ENCODE measurements at regions not wholly inside any gene's neighbourhood (a gene's known extent, or its start where the extent isn't known, plus 50 kb on each side); places are given as distances from the start of the nearest gene placed in this dataset.

DNA sequence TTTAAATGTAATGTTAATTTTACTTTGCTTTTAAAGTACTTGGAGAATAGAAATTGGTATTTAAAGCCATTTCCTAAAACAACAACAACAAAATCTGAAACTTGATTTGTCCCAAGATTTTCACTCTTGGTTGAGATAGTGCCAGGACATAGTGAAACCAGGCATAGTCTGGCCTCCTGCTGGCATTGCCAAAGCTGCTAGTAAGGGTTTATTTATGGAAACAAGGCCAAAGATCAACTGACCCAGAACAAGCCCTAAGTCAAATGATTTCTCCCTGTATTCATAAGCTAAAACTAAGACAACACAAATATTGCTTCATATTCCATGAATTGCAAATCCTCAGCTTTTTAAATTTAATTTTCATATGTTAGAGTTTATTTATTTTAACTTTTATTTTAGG lies 227.5 kb upstream of the FGF13 start:
- TF ChIP-seq, protein P1, sequence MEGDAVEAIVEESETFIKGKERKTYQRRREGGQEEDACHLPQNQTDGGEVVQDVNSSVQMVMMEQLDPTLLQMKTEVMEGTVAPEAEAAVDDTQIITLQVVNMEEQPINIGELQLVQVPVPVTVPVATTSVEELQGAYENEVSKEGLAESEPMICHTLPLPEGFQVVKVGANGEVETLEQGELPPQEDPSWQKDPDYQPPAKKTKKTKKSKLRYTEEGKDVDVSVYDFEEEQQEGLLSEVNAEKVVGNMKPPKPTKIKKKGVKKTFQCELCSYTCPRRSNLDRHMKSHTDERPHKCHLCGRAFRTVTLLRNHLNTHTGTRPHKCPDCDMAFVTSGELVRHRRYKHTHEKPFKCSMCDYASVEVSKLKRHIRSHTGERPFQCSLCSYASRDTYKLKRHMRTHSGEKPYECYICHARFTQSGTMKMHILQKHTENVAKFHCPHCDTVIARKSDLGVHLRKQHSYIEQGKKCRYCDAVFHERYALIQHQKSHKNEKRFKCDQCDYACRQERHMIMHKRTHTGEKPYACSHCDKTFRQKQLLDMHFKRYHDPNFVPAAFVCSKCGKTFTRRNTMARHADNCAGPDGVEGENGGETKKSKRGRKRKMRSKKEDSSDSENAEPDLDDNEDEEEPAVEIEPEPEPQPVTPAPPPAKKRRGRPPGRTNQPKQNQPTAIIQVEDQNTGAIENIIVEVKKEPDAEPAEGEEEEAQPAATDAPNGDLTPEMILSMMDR (IDR thresholded peaks at IDR 0.05) = no peak
- no peak for TF ChIP-seq POLR2A (IDR thresholded peaks at IDR 0.05)
